Panc1 (cell line): ENCODE measurements at regions not wholly inside any gene's neighbourhood (a gene's known extent, or its start where the extent isn't known, plus 50 kb on each side); places are given as distances from the start of the nearest gene placed in this dataset.

Experiments used
- ATAC-seq: fragments of 200-7000 bp; cut with Tn5 transposase; 2 replicates; pipeline ENCODE4 v1.9.1; 2020; ENCODE audit warnings: mild to moderate bottlenecking, moderate library complexity
- BruUV-seq: library from RNA; stranded (reverse); fragments of 400-500 nt; replicated peaks from 2 replicates; lab custom pipeline; 2021; lab: Mats Ljungman, UMichigan
- CTCF ChIA-PET: fragments of 300-600 bp; sonication (Branson Sonifier 250); formaldehyde crosslinking; loops from one replicate; lab custom pipeline; 2022; ENCODE audit warnings: antibody characterized with exemption; lab: Charles Lee
- POLR2A ChIA-PET: fragments of 300-600 bp; sonication (Branson Sonifier 250); formaldehyde crosslinking; loops from one replicate; lab custom pipeline; 2022; ENCODE audit warnings: antibody characterized with exemption; lab: Charles Lee
- DNase-seq: peaks from one replicate; pipeline ENCODE4 v3.0.0-alpha.2; 2010; ENCODE audit warnings: low read depth, low spot score
- H3K27ac ChIP-seq: 2 replicates; pipeline ENCODE4 v1.5.1; 2011; ENCODE audit warnings: mild to moderate bottlenecking, low read length, inconsistent platforms
- H3K27me3 ChIP-seq: fragments of 200-500 bp; sonication (Bioruptor generic); 2 replicates; pipeline ENCODE4 v1.6.0; 2014; ENCODE audit warnings: low read length, inconsistent platforms; ENCODE audit not compliant: control insufficient read depth, insufficient read depth
- H3K36me3 ChIP-seq: fragments of 200-500 bp; sonication (Bioruptor generic); 2 replicates; pipeline ENCODE4 v1.5.1; 2014; ENCODE audit warnings: inconsistent platforms, mild to moderate bottlenecking, low read length, moderate library complexity; ENCODE audit not compliant: control insufficient read depth, insufficient read depth
- H3K4me1 ChIP-seq: 2 replicates; pipeline ENCODE4 v1.5.1; 2011; ENCODE audit warnings: inconsistent platforms, mild to moderate bottlenecking, low read length, moderate library complexity; ENCODE audit not compliant: control insufficient read depth, insufficient read depth
- H3K4me3 ChIP-seq, 2 experiments: 2 replicates each; pipeline ENCODE4 v1.5.1; 2011 to 2012; ENCODE audit warnings: low read depth in 2 of 2, low read length in 2 of 2, mild to moderate bottlenecking in 2 of 2, inconsistent platforms in 1 of 2, moderate library complexity in 1 of 2
- H3K9me3 ChIP-seq: fragments of 200-500 bp; sonication (Bioruptor generic); 2 replicates; pipeline ENCODE4 v1.5.1; 2014; ENCODE audit warnings: low read depth, mild to moderate bottlenecking, inconsistent platforms, low read length, moderate library complexity; ENCODE audit not compliant: control insufficient read depth, insufficient read depth
- POLR2AphosphoS5 ChIP-seq: IDR thresholded peaks from 2 replicates; pipeline ENCODE4 v1.6.1; 2012; ENCODE audit warnings: mild to moderate bottlenecking, low read depth, low read length, moderate library complexity
- SIN3A ChIP-seq: IDR thresholded peaks from 2 replicates; pipeline ENCODE4 v1.6.1; 2012; ENCODE audit warnings: low read depth, mild to moderate bottlenecking, low read length, moderate library complexity, borderline replicate concordance; ENCODE audit not compliant: insufficient read depth
- TCF7L2 ChIP-seq: IDR thresholded peaks from 2 replicates; pipeline ENCODE4 v1.6.1; 2011; ENCODE audit warnings: mild to moderate bottlenecking, low read depth, low read length, inconsistent platforms
- in situ Hi-C: cut with HindIII; loops from 2 replicates; pipeline ENCODE4 v1.10.0; 2016; ENCODE audit warnings: low sequenced_read_pairs, low pct_unique_long_range_greater_than_20kb
- intact Hi-C: fragments of 100-400 bp; cut with micrococcal nuclease; formaldehyde crosslinking; loops from one replicate; pipeline ENCODE4 v1.10.0; 2022; ENCODE audit not compliant: unreplicated experiment
- TF ChIP-seq, protein P1 (sequence below): fragments of 450-650 bp; IDR thresholded peaks from 2 replicates; pipeline ENCODE4 v1.5.1; 2017; ENCODE audit warnings: mild to moderate bottlenecking
- TF ChIP-seq, protein P2 (sequence below), 2 experiments: IDR thresholded peaks; 2 replicates each; pipeline ENCODE4 v1.6.1; 2011 to 2012; ENCODE audit warnings: low read depth in 2 of 2, control low read depth in 1 of 2, low read length in 1 of 2, mild to moderate bottlenecking in 1 of 2, moderate library complexity in 1 of 2; ENCODE audit not compliant: insufficient read depth in 1 of 2

DNA sequence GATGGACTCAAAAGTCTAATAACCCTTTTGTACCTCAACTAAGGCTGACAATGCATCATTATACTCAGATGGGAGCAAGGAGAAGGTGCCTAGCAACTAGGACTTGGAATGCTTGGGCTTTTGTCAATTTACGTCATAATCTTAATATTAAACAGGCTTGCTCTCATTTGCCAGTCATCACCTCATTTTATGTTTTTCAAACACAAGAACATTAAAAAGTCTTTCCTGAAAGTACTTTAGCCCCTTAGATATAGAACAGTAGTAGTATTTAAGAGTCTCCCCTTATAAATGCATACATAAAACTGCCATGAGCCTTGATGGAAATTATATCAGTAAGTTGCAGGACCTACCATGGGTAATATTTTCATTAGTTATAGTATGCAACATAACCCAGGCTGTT, 150.7 kb upstream of the INTU start:
- no TSS peak for BruUV-seq
- H3K9me3 ChIP-seq, result no peaks in the 10 kb centered on the region
- ChIA-PET POLR2A (no interaction called here), CTCF (no interaction called here)
- DNase-seq (no peak), ATAC-seq (no peak)
- no peak overlapping the region for H3K4me3 ChIP-seq
- H3K36me3 ChIP-seq, result no peaks in the 10 kb centered on the region
- no peak overlapping the region for H3K27ac ChIP-seq
- intact Hi-C loops, result no loop called here
- TF ChIP-seq, protein P1, sequence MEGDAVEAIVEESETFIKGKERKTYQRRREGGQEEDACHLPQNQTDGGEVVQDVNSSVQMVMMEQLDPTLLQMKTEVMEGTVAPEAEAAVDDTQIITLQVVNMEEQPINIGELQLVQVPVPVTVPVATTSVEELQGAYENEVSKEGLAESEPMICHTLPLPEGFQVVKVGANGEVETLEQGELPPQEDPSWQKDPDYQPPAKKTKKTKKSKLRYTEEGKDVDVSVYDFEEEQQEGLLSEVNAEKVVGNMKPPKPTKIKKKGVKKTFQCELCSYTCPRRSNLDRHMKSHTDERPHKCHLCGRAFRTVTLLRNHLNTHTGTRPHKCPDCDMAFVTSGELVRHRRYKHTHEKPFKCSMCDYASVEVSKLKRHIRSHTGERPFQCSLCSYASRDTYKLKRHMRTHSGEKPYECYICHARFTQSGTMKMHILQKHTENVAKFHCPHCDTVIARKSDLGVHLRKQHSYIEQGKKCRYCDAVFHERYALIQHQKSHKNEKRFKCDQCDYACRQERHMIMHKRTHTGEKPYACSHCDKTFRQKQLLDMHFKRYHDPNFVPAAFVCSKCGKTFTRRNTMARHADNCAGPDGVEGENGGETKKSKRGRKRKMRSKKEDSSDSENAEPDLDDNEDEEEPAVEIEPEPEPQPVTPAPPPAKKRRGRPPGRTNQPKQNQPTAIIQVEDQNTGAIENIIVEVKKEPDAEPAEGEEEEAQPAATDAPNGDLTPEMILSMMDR, result no peak
- no peak for TF ChIP-seq POLR2AphosphoS5
- TF ChIP-seq SIN3A, result no peak
- no peak for TF ChIP-seq TCF7L2
- TF ChIP-seq, protein P2, sequence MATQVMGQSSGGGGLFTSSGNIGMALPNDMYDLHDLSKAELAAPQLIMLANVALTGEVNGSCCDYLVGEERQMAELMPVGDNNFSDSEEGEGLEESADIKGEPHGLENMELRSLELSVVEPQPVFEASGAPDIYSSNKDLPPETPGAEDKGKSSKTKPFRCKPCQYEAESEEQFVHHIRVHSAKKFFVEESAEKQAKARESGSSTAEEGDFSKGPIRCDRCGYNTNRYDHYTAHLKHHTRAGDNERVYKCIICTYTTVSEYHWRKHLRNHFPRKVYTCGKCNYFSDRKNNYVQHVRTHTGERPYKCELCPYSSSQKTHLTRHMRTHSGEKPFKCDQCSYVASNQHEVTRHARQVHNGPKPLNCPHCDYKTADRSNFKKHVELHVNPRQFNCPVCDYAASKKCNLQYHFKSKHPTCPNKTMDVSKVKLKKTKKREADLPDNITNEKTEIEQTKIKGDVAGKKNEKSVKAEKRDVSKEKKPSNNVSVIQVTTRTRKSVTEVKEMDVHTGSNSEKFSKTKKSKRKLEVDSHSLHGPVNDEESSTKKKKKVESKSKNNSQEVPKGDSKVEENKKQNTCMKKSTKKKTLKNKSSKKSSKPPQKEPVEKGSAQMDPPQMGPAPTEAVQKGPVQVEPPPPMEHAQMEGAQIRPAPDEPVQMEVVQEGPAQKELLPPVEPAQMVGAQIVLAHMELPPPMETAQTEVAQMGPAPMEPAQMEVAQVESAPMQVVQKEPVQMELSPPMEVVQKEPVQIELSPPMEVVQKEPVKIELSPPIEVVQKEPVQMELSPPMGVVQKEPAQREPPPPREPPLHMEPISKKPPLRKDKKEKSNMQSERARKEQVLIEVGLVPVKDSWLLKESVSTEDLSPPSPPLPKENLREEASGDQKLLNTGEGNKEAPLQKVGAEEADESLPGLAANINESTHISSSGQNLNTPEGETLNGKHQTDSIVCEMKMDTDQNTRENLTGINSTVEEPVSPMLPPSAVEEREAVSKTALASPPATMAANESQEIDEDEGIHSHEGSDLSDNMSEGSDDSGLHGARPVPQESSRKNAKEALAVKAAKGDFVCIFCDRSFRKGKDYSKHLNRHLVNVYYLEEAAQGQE (IDR thresholded peaks at IDR 0.05; ENCODE audit: insufficient read depth in 1 of 2, low read depth in 2 of 2, low read length in 1 of 2), result no peak
- H3K27me3 ChIP-seq, result no peaks in the 10 kb centered on the region
- no peaks in the 10 kb centered on the region for H3K4me1 ChIP-seq
- in situ Hi-C loops, result no loop called here

DNA sequence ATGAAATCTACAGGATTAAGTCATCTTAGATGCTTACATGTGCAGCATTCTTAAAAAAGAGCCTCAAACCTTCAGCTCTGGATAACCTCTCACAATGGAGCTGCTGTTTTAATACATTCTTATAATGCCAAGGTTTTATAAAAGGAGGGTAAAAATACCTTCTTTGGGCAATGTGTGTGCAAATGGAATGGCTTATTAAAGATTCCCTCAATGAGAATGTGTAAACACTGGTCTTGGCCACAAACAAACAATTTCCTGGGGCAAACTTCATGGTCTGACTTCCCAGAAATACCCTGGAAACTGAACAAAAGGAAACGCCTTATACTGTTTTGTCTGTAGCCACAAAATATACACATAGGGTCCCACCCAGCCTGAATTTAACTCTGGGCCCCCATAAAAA, 148.6 kb upstream of the INTU start:
- Histone ChIP-seq H3K9me3 (no peaks in the 10 kb centered on the region), H3K27me3 (no peaks in the 10 kb centered on the region), H3K4me1 (no peaks in the 10 kb centered on the region), H3K4me3 (no peak overlapping the region), H3K27ac (no peak overlapping the region), H3K36me3 (no peaks in the 10 kb centered on the region)
- no TSS peak for BruUV-seq
- CTCF ChIA-PET, result no interaction called here
- POLR2A ChIA-PET, result no interaction called here
- DNase-seq (no peak), ATAC-seq (no peak)
- TF ChIP-seq SIN3A (no peak), POLR2AphosphoS5 (no peak), TCF7L2 (no peak)
- TF ChIP-seq, protein P2 (IDR thresholded peaks at IDR 0.05; ENCODE audit: insufficient read depth in 1 of 2, low read depth in 2 of 2, low read length in 1 of 2), result no peak
- TF ChIP-seq, protein P1, result no peak
- intact Hi-C loops, result no loop called here
- in situ Hi-C loops, result no loop called here
